Thoracic aorta (tissue), 2 donors: ENCODE measurements at regions not wholly inside any gene's neighbourhood (a gene's known extent, or its start where the extent isn't known, plus 50 kb on each side); places are given as distances from the start of the nearest gene placed in this dataset.
"Not testable (repeated sequence)": the region's sequence is repeated elsewhere in the genome, so short reads cannot be mapped to it uniquely, and the experiment has no call there.

Source experiments
- ATAC-seq: fragments of 150-250 bp; one replicate; pipeline ENCODE4 v1.8.0; 2017; ENCODE audit warnings: low read depth; ENCODE audit not compliant: insufficient number of reproducible peaks, low FRiP score
- DNase-seq: peaks from one replicate; pipeline ENCODE4 v3.0.0-alpha.2; 2020; ENCODE audit warnings: low spot score
- H3K27ac ChIP-seq, 2 donors: fragments of 200-600 bp; sonication (generic); 1 replicate in 1 of 2; 2 replicates in 1 of 2; pipeline ENCODE4 v1.5.1; 2016; ENCODE audit warnings: mild to moderate bottlenecking in 2 of 2, moderate library complexity in 2 of 2
- H3K27me3 ChIP-seq: fragments of 200-600 bp; sonication (generic); replicated peaks from 2 replicates; pipeline ENCODE4 v1.6.0; 2016; ENCODE audit warnings: mild to moderate bottlenecking; ENCODE audit not compliant: insufficient read depth
- H3K36me3 ChIP-seq: fragments of 200-600 bp; sonication (generic); one replicate; pipeline ENCODE4 v1.5.1; 2016
- H3K4me1 ChIP-seq, 2 donors: fragments of 200-600 bp; sonication (generic); 1 replicate in 1 of 2; 2 replicates in 1 of 2; pipeline versions ENCODE4 v1.5.1 to v1.6.0; 2016; ENCODE audit warnings: low read depth in 2 of 2, mild to moderate bottlenecking in 1 of 2; ENCODE audit not compliant: control insufficient read depth in 1 of 2
- H3K4me3 ChIP-seq: fragments of 200-600 bp; sonication (generic); 2 replicates; pipeline ENCODE4 v1.5.1; 2016; ENCODE audit warnings: mild to moderate bottlenecking
- H3K9me3 ChIP-seq: fragments of 200-600 bp; sonication (generic); 2 replicates; pipeline ENCODE4 v1.5.1; 2016
- TF ChIP-seq, protein P1 (sequence below): fragments of 200-600 bp; sonication (generic); IDR thresholded peaks from one replicate; pipeline ENCODE4 v1.5.1; 2019; ENCODE audit warnings: antibody characterized with exemption

GRCh38 chr14:21825845-21826244 is 152.2 kb upstream of the OR4E1 start:
- H3K36me3 ChIP-seq = no peaks in the 10 kb centered on the region
- H3K9me3 ChIP-seq = no peaks in the 10 kb centered on the region
- H3K27ac ChIP-seq = no peak overlapping the region
- DNase-seq (no peak), ATAC-seq (no peak)
- no peak overlapping the region for H3K4me3 ChIP-seq
- H3K4me1 ChIP-seq = no peaks in the 10 kb centered on the region
- no peaks in the 10 kb centered on the region for H3K27me3 ChIP-seq
- TF ChIP-seq, protein P1, sequence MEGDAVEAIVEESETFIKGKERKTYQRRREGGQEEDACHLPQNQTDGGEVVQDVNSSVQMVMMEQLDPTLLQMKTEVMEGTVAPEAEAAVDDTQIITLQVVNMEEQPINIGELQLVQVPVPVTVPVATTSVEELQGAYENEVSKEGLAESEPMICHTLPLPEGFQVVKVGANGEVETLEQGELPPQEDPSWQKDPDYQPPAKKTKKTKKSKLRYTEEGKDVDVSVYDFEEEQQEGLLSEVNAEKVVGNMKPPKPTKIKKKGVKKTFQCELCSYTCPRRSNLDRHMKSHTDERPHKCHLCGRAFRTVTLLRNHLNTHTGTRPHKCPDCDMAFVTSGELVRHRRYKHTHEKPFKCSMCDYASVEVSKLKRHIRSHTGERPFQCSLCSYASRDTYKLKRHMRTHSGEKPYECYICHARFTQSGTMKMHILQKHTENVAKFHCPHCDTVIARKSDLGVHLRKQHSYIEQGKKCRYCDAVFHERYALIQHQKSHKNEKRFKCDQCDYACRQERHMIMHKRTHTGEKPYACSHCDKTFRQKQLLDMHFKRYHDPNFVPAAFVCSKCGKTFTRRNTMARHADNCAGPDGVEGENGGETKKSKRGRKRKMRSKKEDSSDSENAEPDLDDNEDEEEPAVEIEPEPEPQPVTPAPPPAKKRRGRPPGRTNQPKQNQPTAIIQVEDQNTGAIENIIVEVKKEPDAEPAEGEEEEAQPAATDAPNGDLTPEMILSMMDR = no peak

DNA sequence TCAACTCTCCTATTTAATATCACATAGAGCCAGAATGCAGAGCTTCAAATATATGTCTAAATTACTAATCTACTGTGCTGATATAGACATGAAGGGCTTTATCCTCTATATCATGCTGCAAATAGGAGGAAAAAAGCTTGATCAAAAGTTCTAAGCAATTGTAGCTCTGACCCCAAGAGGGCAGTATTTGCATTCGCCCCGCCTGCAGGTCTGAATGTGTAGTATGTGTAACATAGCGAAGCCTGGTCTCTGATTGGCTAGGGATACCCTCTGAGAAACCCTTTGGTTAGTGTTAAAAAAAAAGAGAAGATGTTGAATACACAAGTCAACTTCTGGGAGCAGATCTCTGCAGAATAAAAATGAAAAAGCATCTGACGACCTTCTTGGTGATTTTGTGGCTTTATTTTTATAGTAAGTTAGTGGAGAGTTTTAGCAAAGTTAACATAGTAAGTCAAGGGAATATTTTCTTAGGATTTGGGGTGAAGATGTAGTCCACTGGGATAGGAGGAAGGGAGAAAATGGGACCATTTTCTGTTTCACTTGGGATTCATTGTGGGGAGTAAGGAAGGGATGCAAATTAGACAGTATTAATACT is 151.6 kb upstream of the OR4E1 start:
- no peak for ATAC-seq
- H3K4me3 ChIP-seq = no peak overlapping the region
- H3K27ac ChIP-seq = no peak overlapping the region
- no peak for DNase-seq
- no peaks in the 10 kb centered on the region for H3K36me3 ChIP-seq
- H3K4me1 ChIP-seq = no peaks in the 10 kb centered on the region
- no peaks in the 10 kb centered on the region for H3K9me3 ChIP-seq
- no peaks in the 10 kb centered on the region for H3K27me3 ChIP-seq
- TF ChIP-seq, protein P1 = no peak

DNA sequence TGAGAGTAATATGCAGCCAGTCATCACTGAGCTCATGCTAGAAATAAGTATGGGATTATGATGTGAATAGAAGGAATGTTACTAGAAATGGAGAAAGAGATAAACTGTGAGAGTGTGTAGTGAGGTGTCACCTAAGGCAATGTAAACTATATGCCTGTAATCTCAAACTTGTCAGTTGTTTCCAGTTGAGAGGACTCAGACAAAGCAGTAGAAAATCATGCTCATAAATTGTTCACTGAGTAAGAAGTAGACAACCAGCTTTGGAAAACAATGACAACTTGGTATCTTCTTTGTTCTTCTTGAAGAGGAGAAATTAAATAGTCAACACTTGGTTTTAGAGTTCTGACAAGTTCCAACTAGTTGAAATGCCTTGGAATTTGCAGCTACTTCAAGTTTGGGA is 148.5 kb upstream of the OR4E1 start:
- H3K4me1 ChIP-seq = no peaks in the 10 kb centered on the region
- no peak overlapping the region for H3K27ac ChIP-seq
- no peaks in the 10 kb centered on the region for H3K36me3 ChIP-seq
- H3K9me3 ChIP-seq = no peaks in the 10 kb centered on the region
- DNase-seq = no peak
- H3K4me3 ChIP-seq = no peak overlapping the region
- TF ChIP-seq, protein P1 = no peak
- no peaks in the 10 kb centered on the region for H3K27me3 ChIP-seq
- ATAC-seq = no peak

- Histone ChIP-seq H3K9me3 (no peaks in the 10 kb centered on the region), H3K4me1 (no peaks in the 10 kb centered on the region), H3K27me3 (no peaks in the 10 kb centered on the region), H3K36me3 (no peaks in the 10 kb centered on the region), H3K27ac (no peak overlapping the region), H3K4me3 (no peak overlapping the region)
- no peak for DNase-seq
- ATAC-seq = no peak
- TF ChIP-seq, protein P1 = no peak
Observed at GRCh38 chr14:21820631-21821030, 147.0 kb upstream of the OR4E1 start.

GRCh38 chr14:21819891-21820290 is 146.3 kb upstream of the OR4E1 start:
- not testable (repeated sequence) for ATAC-seq, H3K27me3 ChIP-seq, H3K27ac ChIP-seq

DNA sequence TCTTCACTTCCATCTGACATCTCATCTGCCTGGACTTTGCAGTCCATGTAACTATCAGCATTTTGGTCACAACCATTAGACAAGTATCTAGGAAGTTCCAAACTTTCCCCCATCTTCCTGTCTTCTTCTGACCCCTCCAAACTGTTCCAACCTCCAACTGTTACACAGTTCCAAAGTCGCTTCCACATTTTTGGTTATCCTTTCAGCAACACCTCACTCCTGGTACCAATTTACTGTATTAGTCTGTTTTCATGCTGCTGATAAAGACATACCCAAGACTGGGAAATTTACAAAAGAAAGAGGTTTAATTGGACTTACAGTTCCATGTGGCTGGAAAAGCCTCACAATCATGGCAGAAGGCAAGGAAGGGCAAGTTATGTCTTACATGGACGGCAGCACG is 143.4 kb upstream of the OR4E1 start:
- not testable (repeated sequence) for H3K36me3 ChIP-seq, ATAC-seq, H3K4me1 ChIP-seq, DNase-seq, H3K27ac ChIP-seq, H3K27me3 ChIP-seq, H3K4me3 ChIP-seq, H3K9me3 ChIP-seq

More at GRCh38 chr14:21819891-21820290, 146.3 kb upstream of the OR4E1 start:
- not testable (repeated sequence) for H3K36me3 ChIP-seq, H3K4me1 ChIP-seq, H3K4me3 ChIP-seq, DNase-seq, H3K9me3 ChIP-seq
